ENCODE measurements at regions not wholly inside any gene's neighbourhood (a gene's known extent, or its start where the extent isn't known, plus 50 kb on each side); places are given as distances from the start of the nearest gene placed in this dataset.

GRCh38 chr4:100257567-100257966, 67.3 kb upstream of the DDIT4L start:
- ATAC-seq (ENCODE audit: low read depth) (no peak), DNase-seq (no peak)
- ChIA-PET POLR2A (no interaction called here), CTCF (interaction anchor here (0.9 kb wide), 1 partner anchor 14 kb away, joined by 3 read pairs; no protein-coding TSS in a partner anchor)
- no peak for TF ChIP-seq CTCF (IDR thresholded peaks at IDR 0.05)
- TF ChIP-seq EZH2 (IDR thresholded peaks at IDR 0.05; ENCODE audit: borderline replicate concordance, insufficient read depth, low read depth, low read length, poor library complexity, severe bottlenecking) = no peak
- Histone ChIP-seq H3K9me3 (ENCODE audit: control extremely low read depth in 1 of 3, control insufficient read depth in 2 of 3, insufficient read depth in 1 of 3, low read length in 2 of 3) (no peaks in the 10 kb centered on the region), H3K4me1 (ENCODE audit: control insufficient read depth in 2 of 2, insufficient read depth in 2 of 2, low read length in 2 of 2) (no peaks in the 10 kb centered on the region), H3K36me3 (replicated peaks in 1 of 2; ENCODE audit: control extremely low read depth in 1 of 2, control insufficient read depth in 1 of 2, extremely low read depth in 1 of 2, insufficient read depth in 2 of 2, low read length in 1 of 2) (no peaks in the 10 kb centered on the region), H3K4me3 (ENCODE audit: control extremely low read depth in 1 of 5, extremely low read depth in 1 of 5, insufficient read depth in 1 of 5, low read depth in 2 of 5, low read length in 4 of 5) (no peak overlapping the region), H3K27me3 (replicated peaks in 1 of 4; ENCODE audit: control extremely low read depth in 1 of 4, control insufficient read depth in 3 of 4, insufficient read depth in 4 of 4, low read length in 3 of 4) (no peaks in the 10 kb centered on the region), H2AFZ (ENCODE audit: insufficient read depth, low read depth, low read length, poor library complexity, severe bottlenecking) (no peak overlapping the region), H3K27ac (ENCODE audit: low read length in 2 of 2) (no peak overlapping the region), H4K20me1 (ENCODE audit: control insufficient read depth, insufficient read depth, low read length, poor library complexity, severe bottlenecking) (no peaks in the 10 kb centered on the region), H3K4me2 (replicated peaks; ENCODE audit: low read depth, low read length, poor library complexity, severe bottlenecking) (no peak overlapping the region), H3K9ac (ENCODE audit: low read length) (no peak overlapping the region), H3K79me2 (ENCODE audit: control insufficient read depth, insufficient read depth, low read length) (no peaks in the 10 kb centered on the region)
- H3K27me3 Mint-ChIP-seq = peaks cover 18% of the 10 kb centered on the region
- intact Hi-C loops (cut with micrococcal nuclease) = no loop called here
- H3K9me3 Mint-ChIP-seq (ENCODE audit: insufficient read depth) = no peaks in the 10 kb centered on the region
- H3K4me1 Mint-ChIP-seq = no peaks in the 10 kb centered on the region
- WGBS (ENCODE audit: insufficient coverage) = 0% methylated on average over 1 of the region's 1 CpG
- no peak overlapping the region for H3K27ac Mint-ChIP-seq
- H3K4me3 Mint-ChIP-seq = no peak overlapping the region

GRCh38 chr4:100254237-100254636, 64.0 kb upstream of the DDIT4L start:
- Histone ChIP-seq H4K20me1 (ENCODE audit: control insufficient read depth, insufficient read depth, low read length, poor library complexity, severe bottlenecking) (no peaks in the 10 kb centered on the region), H3K27me3 (replicated peaks in 1 of 4; ENCODE audit: control extremely low read depth in 1 of 4, control insufficient read depth in 3 of 4, insufficient read depth in 4 of 4, low read length in 3 of 4) (no peaks in the 10 kb centered on the region), H3K9me3 (ENCODE audit: control extremely low read depth in 1 of 3, control insufficient read depth in 2 of 3, insufficient read depth in 1 of 3, low read length in 2 of 3) (no peaks in the 10 kb centered on the region), H3K4me2 (replicated peaks; ENCODE audit: low read depth, low read length, poor library complexity, severe bottlenecking) (no peak overlapping the region), H2AFZ (ENCODE audit: insufficient read depth, low read depth, low read length, poor library complexity, severe bottlenecking) (no peak overlapping the region), H3K36me3 (replicated peaks in 1 of 2; ENCODE audit: control extremely low read depth in 1 of 2, control insufficient read depth in 1 of 2, extremely low read depth in 1 of 2, insufficient read depth in 2 of 2, low read length in 1 of 2) (no peaks in the 10 kb centered on the region), H3K27ac (ENCODE audit: low read length in 2 of 2) (no peak overlapping the region), H3K9ac (ENCODE audit: low read length) (no peak overlapping the region), H3K4me1 (ENCODE audit: control insufficient read depth in 2 of 2, insufficient read depth in 2 of 2, low read length in 2 of 2) (no peaks in the 10 kb centered on the region), H3K79me2 (ENCODE audit: control insufficient read depth, insufficient read depth, low read length) (no peaks in the 10 kb centered on the region), H3K4me3 (ENCODE audit: control extremely low read depth in 1 of 5, extremely low read depth in 1 of 5, insufficient read depth in 1 of 5, low read depth in 2 of 5, low read length in 4 of 5) (no peak overlapping the region)
- no peak overlapping the region for H3K27ac Mint-ChIP-seq
- H3K4me1 Mint-ChIP-seq = no peaks in the 10 kb centered on the region
- peaks cover 4% of the 10 kb centered on the region for H3K27me3 Mint-ChIP-seq
- intact Hi-C loops (cut with micrococcal nuclease) = no loop called here
- ChIA-PET CTCF (no interaction called here), POLR2A (no interaction called here)
- TF ChIP-seq EZH2 (IDR thresholded peaks at IDR 0.05; ENCODE audit: borderline replicate concordance, insufficient read depth, low read depth, low read length, poor library complexity, severe bottlenecking) = no peak
- no peak for TF ChIP-seq CTCF (IDR thresholded peaks at IDR 0.05)
- DNase-seq = no peak
- no CpG with 5 or more reads among the region's 1 CpG for WGBS (ENCODE audit: insufficient coverage)
- H3K9me3 Mint-ChIP-seq (ENCODE audit: insufficient read depth) = peaks cover 1% of the 10 kb centered on the region
- H3K4me3 Mint-ChIP-seq = no peak overlapping the region
- ATAC-seq (ENCODE audit: low read depth) = no peak
